ENCODE measurements at regions not wholly inside any gene's neighbourhood (a gene's known extent, or its start where the extent isn't known, plus 50 kb on each side); places are given as distances from the start of the nearest gene placed in this dataset.
A peak's percentile ranks its signal among the peaks of the same experiment; 100 is the strongest.

- POLR2A ChIA-PET, result no interaction called here
- dilution Hi-C loops (cut with MboI; ENCODE audit: extremely low pct_ligation_motif_present, low sequenced_read_pairs), result no loop called here
- FAIRE-seq, result no peak
These were observed 123.0 kb upstream of the SLC39A10 start for GRCh38 chr2:195533771-195534642.

GRCh38 chr2:195532628-195533271, 124.3 kb upstream of the SLC39A10 start:
- TF ChIP-seq MYC (IDR thresholded peaks at IDR 0.05; ENCODE audit: low read depth, low read length), result no peak
- TF ChIP-seq EZH2 (IDR thresholded peaks at IDR 0.05; ENCODE audit: borderline replicate concordance, low read depth, low read length, severe bottlenecking), result no peak
- TF ChIP-seq FOS (IDR thresholded peaks at IDR 0.05; ENCODE audit: borderline replicate concordance, insufficient read depth, low read length), result no peak
- TF ChIP-seq MAX (IDR thresholded peaks at IDR 0.05; ENCODE audit: insufficient read depth, insufficient read length), result no peak
- no peak for TF ChIP-seq POLR2A (IDR thresholded peaks at IDR 0.05; ENCODE audit: low read depth, low read length)
- no peak for TF ChIP-seq POLR2AphosphoS5 (IDR thresholded peaks at IDR 0.05; ENCODE audit: insufficient read depth, low read depth, low read length)
- TF ChIP-seq GATA2 (IDR thresholded peaks at IDR 0.05; ENCODE audit: insufficient read depth, insufficient read length, low read depth, low read length), result no peak
- no peak for TF ChIP-seq JUN (IDR thresholded peaks at IDR 0.05; ENCODE audit: borderline replicate concordance, insufficient read depth, insufficient read length, low read depth)
- TF ChIP-seq CTCF (IDR thresholded peaks at IDR 0.05; ENCODE audit: extremely low read depth in 1 of 2, insufficient read depth in 1 of 2, low read depth in 1 of 2, low read length in 2 of 2), result no peak
- CTCF ChIA-PET, result no interaction called here
- DNase-seq (ENCODE audit: low read depth, low spot score), result peak; percentile 2
- H3K36me3 ChIP-seq (ENCODE audit: control insufficient read depth in 2 of 2, extremely low read depth in 1 of 2, insufficient read depth in 2 of 2, low read length in 2 of 2), result no peaks in the 10 kb centered on the region
- no peaks in the 10 kb centered on the region for H3K9me3 ChIP-seq (replicated peaks; ENCODE audit: control insufficient read depth, insufficient read depth, low read length)
- H3K4me3 ChIP-seq (replicated peaks in 1 of 3; ENCODE audit: insufficient read depth in 1 of 3, low read depth in 1 of 3, low read length in 3 of 3), result no peak overlapping the region
- H2AFZ ChIP-seq (ENCODE audit: low read depth, low read length), result peak overlapping the region; percentile 2
- POLR2A ChIA-PET, result no interaction called here
- no TSS peak for BruUV-seq (replicated peaks)
- no peak for FAIRE-seq
- no peak overlapping the region for H3K9ac ChIP-seq (replicated peaks; ENCODE audit: extremely low read depth, insufficient read depth, low read length)
- no peaks in the 10 kb centered on the region for H3K4me1 ChIP-seq (ENCODE audit: control insufficient read depth, extremely low read depth, insufficient read depth, low read length)
- no peaks in the 10 kb centered on the region for H4K20me1 ChIP-seq (replicated peaks; ENCODE audit: control insufficient read depth, extremely low read depth, insufficient read depth, low read length)
- intact Hi-C loops (cut with micrococcal nuclease), result no loop called here
- H3K4me2 ChIP-seq (ENCODE audit: insufficient read depth, low read length), result peak overlapping the region; percentile 1
- no peaks in the 10 kb centered on the region for H3K79me2 ChIP-seq (ENCODE audit: control insufficient read depth, insufficient read depth, low read length)
- peaks cover 0 to 7% of the 10 kb centered on the region in 2 experiments for H3K27me3 ChIP-seq (ENCODE audit: control insufficient read depth in 2 of 2, insufficient read depth in 2 of 2, low read length in 2 of 2)
- dilution Hi-C loops (cut with MboI; ENCODE audit: extremely low pct_ligation_motif_present, low sequenced_read_pairs), result no loop called here
- no peaks in the 10 kb centered on the region for H3K9me1 ChIP-seq (replicated peaks; ENCODE audit: control insufficient read depth, extremely low read depth, insufficient read depth, low read length)
- H3K27ac ChIP-seq (ENCODE audit: insufficient read depth, low read depth, low read length), result no peak overlapping the region

More at GRCh38 chr2:195533771-195534642, 123.0 kb upstream of the SLC39A10 start:
- intact Hi-C loops (cut with micrococcal nuclease), result no loop called here
- Histone ChIP-seq H3K27ac (ENCODE audit: insufficient read depth, low read depth, low read length) (no peak overlapping the region), H3K9me1 (replicated peaks; ENCODE audit: control insufficient read depth, extremely low read depth, insufficient read depth, low read length) (no peaks in the 10 kb centered on the region), H3K9me3 (replicated peaks; ENCODE audit: control insufficient read depth, insufficient read depth, low read length) (no peaks in the 10 kb centered on the region), H3K27me3 (ENCODE audit: control insufficient read depth in 2 of 2, insufficient read depth in 2 of 2, low read length in 2 of 2) (peaks cover 0 to 7% of the 10 kb centered on the region in 2 experiments), H2AFZ (ENCODE audit: low read depth, low read length) (no peak overlapping the region), H4K20me1 (replicated peaks; ENCODE audit: control insufficient read depth, extremely low read depth, insufficient read depth, low read length) (no peaks in the 10 kb centered on the region), H3K4me1 (ENCODE audit: control insufficient read depth, extremely low read depth, insufficient read depth, low read length) (no peaks in the 10 kb centered on the region), H3K4me2 (ENCODE audit: insufficient read depth, low read length) (no peak overlapping the region), H3K9ac (replicated peaks; ENCODE audit: extremely low read depth, insufficient read depth, low read length) (no peak overlapping the region), H3K4me3 (replicated peaks in 1 of 3; ENCODE audit: insufficient read depth in 1 of 3, low read depth in 1 of 3, low read length in 3 of 3) (no peak overlapping the region), H3K79me2 (ENCODE audit: control insufficient read depth, insufficient read depth, low read length) (no peaks in the 10 kb centered on the region), H3K36me3 (ENCODE audit: control insufficient read depth in 2 of 2, extremely low read depth in 1 of 2, insufficient read depth in 2 of 2, low read length in 2 of 2) (no peaks in the 10 kb centered on the region)
- CTCF ChIA-PET, result interaction anchor here (1.5 kb wide), 1 partner anchor 11 kb away, joined by 5 read pairs; no protein-coding TSS in a partner anchor
- BruUV-seq (replicated peaks), result no TSS peak
- TF ChIP-seq FOS (IDR thresholded peaks at IDR 0.05; ENCODE audit: borderline replicate concordance, insufficient read depth, low read length), result no peak
- TF ChIP-seq MAX (IDR thresholded peaks at IDR 0.05; ENCODE audit: insufficient read depth, insufficient read length), result no peak
- TF ChIP-seq POLR2A (IDR thresholded peaks at IDR 0.05; ENCODE audit: low read depth, low read length), result no peak
- no peak for TF ChIP-seq POLR2AphosphoS5 (IDR thresholded peaks at IDR 0.05; ENCODE audit: insufficient read depth, low read depth, low read length)
- DNase-seq (ENCODE audit: low read depth, low spot score), result no peak

Data from endothelial cell of umbilical vein (primary cell).